ENCODE measurements at regions not wholly inside any gene's neighbourhood (a gene's known extent, or its start where the extent isn't known, plus 50 kb on each side); places are given as distances from the start of the nearest gene placed in this dataset.
"Not testable (repeated sequence)": the region's sequence is repeated elsewhere in the genome, so short reads cannot be mapped to it uniquely, and the experiment has no call there.

DNA sequence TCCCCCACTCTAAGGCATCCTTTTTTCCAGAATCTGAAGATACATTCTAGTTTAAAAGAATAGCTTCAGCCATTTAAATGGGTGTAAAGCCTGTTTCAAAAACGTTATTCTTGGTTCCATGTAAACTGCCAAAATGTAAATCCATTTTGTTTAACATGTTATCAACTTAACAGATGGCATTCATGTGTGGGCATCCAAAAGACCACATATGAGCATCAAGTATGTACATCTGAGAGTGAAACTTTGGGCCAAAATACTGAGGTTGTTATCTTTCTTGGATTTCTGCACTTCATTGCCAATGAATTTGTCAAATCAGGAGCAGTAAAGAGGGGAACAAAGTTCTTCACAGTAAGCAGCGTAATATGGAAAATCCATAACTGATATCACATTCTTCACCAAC lies 395.4 kb downstream of the ZNF804A start:
- intact Hi-C loops (cut with DNase I): no loop called here
- DNase-seq (ENCODE audit: low spot score): no peak

DNA sequence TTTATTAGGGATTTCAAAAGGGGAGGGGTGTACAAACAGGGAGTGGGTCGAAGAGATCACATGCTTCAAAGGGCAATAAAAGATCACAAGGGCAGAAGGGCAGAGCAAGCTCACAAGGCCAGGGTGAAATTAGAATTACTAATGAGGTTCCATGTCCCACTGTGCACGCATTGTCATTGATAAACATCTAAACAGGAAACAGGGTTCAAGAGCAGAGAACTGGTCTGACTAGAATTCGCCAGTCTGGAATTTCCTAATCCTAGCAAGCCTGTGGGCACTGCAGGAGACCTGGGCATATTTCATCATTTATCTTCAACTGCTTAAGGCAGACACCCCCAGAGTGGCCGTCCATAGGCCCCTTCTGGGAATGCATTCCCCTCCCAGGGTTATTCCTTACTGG lies 408.2 kb downstream of the ZNF804A start:
- intact Hi-C loops (cut with DNase I): no loop called here
- DNase-seq (ENCODE audit: low spot score): no peak

DNA sequence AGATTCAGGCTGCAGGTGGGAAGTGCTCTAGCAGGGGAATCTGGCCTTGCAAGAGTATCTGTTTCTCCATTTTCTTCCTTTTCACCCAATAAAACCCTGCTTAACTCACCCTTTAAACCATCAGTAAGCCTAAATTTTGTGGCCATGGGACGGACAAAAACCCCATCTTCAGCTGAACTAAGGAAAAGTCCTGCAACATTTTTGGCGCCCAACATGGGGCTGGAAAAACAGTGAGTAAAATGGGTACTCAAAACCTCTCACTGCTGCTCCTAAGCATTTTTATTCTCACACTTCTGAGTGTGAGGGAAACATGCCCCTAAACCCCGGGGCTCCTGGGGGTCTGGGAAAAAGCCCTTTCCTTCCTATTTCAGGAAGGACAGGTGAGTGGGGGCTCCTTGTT lies 414.3 kb downstream of the ZNF804A start:
- no peak for DNase-seq (ENCODE audit: low spot score)
- intact Hi-C loops (cut with DNase I): no loop called here

DNA sequence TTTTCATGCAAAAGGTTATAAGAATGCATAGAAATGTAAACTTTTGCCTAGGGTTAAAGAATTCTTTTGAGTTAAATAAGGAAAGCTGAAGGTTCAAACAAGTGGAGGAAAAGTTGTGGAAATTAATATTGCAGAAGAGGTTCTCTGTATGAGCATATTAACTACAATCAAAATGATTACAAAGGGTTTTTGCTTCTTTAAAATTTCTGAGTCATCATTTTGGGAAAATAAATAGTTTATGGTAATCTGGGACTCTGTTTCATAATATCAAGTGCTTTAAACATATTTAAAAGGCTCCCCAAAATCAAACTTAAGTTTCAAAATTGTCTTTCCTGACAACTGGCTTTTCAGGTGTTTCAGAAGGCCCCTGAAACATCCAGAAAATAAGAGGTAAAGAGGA lies 415.7 kb downstream of the ZNF804A start:
- no peak for DNase-seq (ENCODE audit: low spot score)
- intact Hi-C loops (cut with DNase I): no loop called here

DNA sequence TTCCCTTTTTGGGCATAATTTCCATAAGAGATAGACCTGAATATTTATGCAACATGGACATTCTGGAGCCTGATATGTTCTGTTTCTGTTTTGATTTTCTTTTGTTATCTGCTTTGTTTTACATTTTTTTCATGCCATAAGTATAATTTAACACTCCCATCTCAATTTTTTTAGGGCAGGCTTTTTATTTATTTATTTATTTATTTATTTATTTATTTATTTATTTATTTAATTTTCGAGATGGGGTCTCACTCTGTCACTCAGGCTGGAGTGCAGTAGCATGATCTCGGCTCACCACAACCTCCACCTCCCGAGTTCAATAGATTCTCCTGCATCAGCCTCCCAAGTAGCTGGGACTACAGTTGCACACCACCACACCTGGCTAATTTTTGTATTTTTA lies 427.6 kb downstream of the ZNF804A start:
- DNase-seq (ENCODE audit: low spot score); intact Hi-C loops (cut with DNase I): not testable (repeated sequence)

DNA sequence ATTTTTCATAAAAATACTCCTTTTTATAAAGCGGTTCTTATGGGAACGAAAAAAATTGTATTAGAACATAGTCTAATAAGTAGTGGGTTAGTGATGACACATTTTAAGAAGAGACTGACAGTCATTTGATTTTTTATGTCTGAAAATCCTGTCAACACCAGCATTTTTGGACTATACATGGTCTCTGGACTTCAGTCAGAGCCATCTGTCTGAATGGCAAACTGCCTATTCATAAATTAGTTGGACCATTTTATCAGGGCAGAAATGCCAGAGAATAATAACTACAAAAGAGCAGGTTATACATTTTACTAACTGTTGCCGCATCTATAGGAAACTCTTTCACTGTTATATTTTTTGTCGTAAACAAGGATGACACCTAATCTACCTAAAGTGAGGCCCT lies 437.6 kb downstream of the ZNF804A start:
- no peak for DNase-seq (ENCODE audit: low spot score)
- intact Hi-C loops (cut with DNase I): no loop called here

DNA sequence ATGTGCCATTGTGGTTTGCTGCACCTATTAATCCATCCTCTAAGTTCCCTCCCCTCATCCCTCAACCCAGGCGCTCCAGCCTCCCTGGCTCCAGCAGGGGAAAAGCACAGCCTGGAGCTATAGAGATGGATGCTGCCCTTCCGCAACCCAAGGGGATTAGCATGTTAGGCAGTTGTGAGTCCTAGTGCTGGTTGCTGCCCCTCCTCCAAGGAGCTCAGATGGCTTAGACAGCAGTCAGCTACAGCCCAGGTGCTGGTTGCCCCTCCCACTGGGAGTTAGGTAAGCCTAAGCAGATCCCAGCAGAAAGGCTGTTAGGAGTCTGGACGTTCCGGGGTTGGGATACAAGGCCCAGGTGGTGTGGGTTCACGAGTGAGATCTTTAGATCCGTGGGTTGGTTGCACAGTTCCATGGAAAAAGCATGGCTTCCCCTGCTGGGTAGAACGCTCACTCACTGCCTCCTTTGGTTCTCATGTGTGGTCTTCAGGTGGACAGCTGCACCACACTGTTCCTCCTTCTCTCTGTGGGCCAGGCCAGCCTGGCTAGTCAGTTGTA lies 446.1 kb downstream of the ZNF804A start:
- intact Hi-C loops (cut with DNase I): no loop called here
- DNase-seq (ENCODE audit: low spot score): no peak

DNA sequence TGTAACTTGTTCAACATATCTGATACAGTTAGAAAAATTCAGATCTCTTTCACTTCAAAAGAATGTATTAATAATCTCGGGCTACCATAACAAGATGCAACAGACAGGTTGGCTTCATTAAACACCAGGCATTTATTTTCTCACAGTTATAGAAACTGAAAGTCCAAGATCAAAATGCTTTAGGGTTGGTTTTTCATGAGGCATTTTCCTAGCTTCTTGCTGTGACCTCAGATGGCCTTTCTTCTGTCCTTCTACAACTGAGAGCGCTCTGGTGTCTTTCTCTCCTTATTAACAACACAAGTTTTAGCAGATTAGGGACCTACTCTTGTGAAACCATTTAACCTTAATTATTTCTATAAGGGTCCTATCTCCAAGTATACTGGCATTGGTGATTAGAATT lies 452.5 kb downstream of the ZNF804A start:
- DNase-seq (ENCODE audit: low spot score): no peak
- intact Hi-C loops (cut with DNase I): no loop called here

DNA sequence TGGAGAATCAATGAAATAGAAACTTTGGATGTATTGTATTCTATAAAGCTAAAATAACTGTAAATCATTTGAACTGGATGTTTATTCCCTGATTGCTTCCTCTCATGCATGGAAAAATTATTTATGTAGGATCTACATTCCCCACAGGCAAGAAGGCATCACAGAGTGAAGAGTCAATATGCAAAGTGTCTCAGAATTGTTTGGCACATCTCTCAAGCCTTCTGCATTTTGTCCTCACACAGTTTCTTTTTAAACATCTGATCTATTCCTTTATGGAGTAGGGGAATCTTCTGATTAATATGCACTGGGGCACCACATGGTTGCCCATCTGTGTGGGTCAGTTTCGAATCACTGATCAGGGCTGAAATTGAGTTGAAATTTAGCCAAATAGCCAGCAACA lies 465.4 kb downstream of the ZNF804A start:
- intact Hi-C loops (cut with DNase I): no loop called here
- DNase-seq (ENCODE audit: low spot score): no peak

DNA sequence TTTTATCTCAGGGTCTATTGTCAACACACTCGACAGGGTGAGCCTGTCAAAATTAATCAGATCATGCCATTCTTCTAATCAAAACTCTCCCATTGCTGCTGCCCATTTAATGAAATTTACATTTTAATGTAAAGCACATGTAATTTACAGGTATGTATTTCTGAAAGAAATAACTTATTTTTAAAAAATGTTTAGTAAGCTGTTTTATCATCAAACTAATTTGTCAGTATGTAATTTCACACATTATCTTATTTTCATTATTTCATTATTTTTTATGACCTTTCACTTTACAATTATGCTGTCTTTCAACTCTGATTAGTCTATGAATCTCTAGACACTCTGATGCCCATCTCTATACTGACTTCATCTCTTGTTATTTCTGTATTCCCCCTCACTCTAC lies 467.8 kb downstream of the ZNF804A start:
- no peak for DNase-seq (ENCODE audit: low spot score)
- intact Hi-C loops (cut with DNase I): no loop called here

DNA sequence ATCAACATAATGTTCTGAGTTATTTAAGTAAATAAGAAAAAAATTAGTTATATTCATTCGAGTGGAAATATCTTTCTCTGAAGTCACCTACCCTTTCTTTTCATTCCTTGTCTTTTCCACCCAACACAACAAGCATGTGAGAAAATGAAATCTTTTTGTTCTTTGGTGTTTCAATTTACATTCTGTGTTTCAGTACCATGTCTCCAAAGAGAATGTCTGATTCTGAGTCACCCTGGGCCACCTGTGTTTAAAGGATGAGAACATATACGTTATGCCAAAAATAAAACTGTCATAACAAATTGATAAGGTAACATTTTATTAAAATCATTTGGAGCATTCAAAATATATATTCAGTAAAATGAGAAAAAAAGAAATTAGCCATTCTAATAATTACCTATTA lies 470.8 kb downstream of the ZNF804A start:
- intact Hi-C loops (cut with DNase I): no loop called here
- no peak for DNase-seq (ENCODE audit: low spot score)

DNA sequence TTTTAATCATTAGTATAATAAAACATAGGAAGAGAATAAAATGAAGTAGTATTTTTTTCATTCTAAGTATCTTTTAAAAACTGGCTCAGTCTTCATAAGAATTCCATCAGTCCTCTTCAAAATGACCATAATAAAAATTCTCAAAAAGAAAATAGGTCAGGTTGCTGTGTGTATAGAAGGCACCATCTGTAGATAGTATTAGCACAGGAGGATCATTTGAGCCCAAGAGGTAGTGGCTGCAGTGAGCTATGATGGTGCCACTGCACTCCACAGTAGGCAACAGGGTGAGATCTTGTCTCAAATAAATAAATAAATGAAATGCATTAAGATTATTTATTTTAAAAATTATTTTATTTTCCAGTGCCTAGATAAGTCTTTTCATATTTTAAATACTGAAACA lies 475.8 kb downstream of the ZNF804A start:
- no peak for DNase-seq (ENCODE audit: low spot score)
- intact Hi-C loops (cut with DNase I): no loop called here

DNA sequence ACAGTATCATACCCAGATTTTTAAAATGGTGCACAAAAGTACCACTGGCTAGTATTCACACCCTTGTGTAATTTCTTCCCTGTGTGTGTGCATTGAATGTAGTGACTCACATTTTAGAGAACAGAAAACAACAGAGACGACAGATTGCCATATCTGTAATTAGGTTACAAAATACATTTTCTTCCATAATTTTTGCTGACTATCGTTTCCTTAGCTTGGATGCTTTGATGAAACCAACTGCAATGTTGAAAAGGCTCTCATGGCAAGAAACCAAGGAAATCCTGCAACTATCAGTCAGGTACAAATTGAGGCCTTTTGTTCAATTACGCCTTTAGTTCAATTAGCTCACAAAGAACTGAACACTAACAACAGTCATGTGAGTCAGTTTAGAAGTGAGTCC lies 484.4 kb downstream of the ZNF804A start:
- intact Hi-C loops (cut with DNase I): no loop called here
- no peak for DNase-seq (ENCODE audit: low spot score)

DNA sequence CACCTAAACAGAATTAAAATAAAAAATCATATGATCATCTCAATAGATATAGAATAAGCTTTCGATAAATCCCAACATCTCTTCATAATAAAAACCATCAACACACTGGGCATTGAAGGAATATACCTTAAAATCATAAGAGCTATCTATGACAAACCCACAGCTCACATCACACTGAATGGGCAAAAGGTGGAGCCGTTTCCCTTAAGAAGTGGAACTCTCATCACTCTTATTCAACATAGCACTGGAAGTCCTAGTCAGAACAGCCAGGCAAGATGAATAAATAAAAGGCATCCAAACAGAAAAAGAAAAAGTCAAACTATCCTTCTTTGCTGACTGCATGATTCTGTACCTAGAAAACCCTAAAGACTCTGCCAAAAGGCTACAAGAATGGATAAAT lies 510.3 kb downstream of the ZNF804A start:
- intact Hi-C loops (cut with DNase I): no loop called here
- DNase-seq (ENCODE audit: low spot score): no peak

DNA sequence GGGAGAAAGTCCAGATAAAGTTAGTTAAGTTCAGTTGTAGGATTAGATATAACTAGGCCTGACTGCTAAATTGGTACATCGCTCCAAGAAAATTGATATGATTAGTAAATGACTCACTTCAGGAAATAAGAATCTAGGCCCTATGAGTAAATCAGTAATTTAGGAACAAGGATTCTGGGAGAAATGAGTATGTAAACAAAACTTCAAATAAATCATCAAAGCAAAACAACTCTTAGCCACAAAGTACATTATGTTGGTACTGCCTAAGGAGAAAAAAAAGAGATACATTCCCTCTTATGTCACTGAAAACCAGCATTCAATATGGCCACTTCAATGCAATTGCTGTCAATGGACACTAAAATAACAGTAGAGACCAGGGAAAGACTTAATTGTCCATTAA lies 529.1 kb downstream of the ZNF804A start:
- intact Hi-C loops (cut with DNase I): no loop called here
- DNase-seq (ENCODE audit: low spot score): no peak

DNA sequence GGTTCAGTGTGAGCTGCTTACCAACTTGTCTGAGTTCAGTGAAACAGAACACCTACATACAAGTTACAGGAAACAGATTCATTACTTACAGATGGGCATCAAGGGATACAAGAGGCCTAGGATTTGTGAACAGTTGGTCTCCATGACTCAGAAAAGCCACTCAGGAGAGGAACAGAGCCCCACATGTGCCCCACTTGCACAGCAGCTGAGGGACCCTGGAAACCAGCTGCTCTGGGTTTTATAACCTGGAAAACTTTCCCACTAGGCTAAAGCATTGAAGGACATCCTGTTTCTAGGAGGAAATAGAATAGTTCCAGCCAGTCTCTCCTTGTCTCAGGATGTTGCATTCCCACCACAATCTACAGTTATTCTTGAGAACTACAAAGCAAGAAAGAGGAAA lies 530.0 kb downstream of the ZNF804A start:
- intact Hi-C loops (cut with DNase I): no loop called here
- DNase-seq (ENCODE audit: low spot score): no peak

DNA sequence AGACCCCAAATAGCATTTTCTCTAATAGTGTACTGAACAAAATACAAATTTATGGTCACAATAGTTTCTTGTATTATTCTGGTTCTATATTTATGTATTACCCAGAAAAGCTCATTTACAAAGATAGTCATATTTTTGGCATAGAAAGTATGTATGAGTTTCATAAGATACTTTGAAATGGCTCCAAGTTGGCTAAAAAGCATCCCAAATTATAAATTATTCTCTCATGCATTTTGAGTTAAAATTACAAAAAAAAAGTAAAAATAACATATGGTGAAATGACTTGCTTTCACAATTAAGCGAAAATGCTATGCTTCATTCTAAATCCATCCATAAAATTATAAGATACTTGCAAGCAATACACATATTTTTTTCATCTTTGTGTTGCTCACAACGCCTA lies 530.7 kb downstream of the ZNF804A start:
- no peak for DNase-seq (ENCODE audit: low spot score)
- intact Hi-C loops (cut with DNase I): no loop called here

DNA sequence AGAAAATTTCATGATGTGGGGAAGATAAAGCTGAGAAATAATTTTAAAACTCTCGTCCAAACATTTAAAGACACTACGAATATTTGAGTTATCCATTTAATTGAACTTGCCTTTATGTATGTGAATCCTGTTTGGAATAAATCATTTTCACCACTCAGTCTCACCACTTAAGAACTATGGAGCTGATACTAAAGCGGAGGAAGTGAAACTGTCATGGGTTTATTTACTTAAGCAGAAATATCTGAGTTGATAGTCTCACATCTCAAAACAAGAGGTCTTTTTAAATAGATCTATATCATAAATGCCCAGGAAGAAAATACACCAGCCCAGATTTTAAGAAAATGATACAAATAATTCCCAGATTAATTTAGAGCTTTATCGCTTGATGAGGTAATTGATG lies 532.4 kb downstream of the ZNF804A start:
- intact Hi-C loops (cut with DNase I): no loop called here
- no peak for DNase-seq (ENCODE audit: low spot score)

DNA sequence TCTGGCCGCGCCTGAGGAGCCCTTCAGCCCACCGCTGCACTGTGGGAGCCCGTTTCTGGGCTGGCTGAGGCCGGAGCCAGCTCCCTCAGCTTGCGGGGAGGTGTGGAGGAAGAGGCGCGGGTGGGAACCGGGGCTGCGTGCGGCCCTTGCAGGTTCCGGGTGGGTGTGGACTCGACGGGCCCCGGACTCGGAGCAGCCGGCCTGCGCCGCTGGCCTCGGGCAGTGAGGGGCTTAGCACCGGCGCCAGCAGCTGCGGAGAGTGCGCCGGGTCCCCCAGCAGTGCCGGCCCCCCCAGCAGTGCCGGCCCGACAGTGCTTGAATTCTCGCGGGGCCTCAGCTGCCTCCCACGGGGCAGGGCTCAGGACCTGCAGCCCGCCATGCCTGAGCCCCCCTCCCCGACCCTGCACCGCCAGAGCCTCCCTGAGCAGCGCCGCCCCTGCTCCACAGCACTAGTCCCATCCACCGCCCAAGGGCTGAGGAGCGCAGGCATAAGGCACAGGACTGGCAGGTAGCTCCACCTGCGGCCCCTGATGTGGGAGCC lies 534.2 kb downstream of the ZNF804A start:
- intact Hi-C loops (cut with DNase I): no loop called here

DNA sequence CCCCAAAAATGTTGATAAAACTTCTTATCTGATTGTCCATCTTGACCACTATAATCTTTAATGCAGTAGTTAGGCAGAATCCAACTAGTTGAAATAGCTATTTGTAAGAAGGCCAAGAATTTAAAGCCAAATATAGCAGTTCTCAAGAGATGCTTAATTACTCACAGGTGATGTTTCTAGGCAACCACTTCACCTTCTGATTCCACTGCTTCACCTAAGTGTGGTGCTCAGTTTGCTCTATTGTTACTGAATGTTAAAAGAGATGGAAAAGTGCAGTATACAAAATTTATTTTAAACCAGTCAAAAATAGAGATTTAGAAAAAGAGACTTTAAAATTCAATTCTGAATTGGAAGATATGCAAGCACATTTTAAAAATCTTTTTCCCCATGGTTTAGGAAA lies 539.4 kb downstream of the ZNF804A start:
- no peak for DNase-seq (ENCODE audit: low spot score)
- intact Hi-C loops (cut with DNase I): no loop called here

More for the DNA sequence above, 534.2 kb downstream of the ZNF804A start:
- no peak for DNase-seq (ENCODE audit: low spot score)

DNA sequence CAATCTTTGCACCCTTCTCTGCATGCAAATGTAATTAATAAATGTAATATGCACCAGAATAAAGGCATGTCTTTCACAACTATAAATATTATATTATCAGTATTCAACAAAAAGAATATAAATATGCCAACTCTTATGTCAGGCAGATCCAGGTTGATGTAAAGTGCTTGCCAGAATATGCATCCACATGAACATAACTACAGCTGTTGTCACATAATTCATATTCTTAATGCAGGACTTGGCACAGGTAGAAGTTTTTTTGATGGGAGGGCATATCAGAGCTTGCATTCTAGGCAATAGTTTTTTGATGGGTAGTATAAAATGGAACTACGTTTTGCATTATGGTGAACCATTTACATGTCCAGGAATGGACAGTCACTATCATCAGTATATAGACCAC lies 544.3 kb downstream of the ZNF804A start:
- intact Hi-C loops (cut with DNase I): no loop called here
- no peak for DNase-seq (ENCODE audit: low spot score)

DNA sequence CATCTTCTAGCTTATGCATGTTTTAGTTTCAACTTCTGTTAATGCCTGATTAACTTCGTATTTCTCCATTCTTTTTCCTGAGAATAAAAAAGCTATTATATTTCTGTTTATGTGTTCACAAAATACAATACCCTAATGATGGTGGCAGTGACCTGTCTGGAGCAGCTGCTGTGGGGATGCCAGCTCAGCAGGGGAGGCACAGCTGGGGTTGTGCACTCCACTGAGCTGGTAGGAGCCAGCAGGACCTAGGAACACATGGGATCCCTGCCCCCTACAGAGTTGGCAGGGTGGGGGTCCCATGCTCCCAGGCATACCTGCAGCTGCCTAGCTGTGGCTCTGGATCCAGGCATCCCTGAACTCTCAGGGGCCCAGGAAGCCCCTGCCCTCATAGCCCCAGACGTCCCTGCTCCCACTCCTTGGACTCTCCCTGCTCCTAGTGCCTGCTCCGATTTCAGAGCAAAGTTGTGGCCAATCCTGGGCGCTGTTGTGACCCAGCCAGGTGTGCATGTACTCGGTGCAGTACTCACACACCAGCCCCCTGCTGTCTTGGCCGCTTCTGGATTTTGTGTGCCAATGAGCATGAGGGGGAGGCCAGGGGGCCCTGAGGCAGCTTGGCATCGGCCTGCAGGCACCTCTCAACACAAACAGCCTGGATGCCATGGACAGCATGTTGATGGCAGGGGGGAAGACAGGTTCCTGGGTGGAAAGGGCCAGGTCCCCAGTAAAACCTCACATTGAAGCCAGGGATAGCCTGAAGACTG lies 546.0 kb downstream of the ZNF804A start:
- intact Hi-C loops (cut with DNase I): no loop called here
- no peak for DNase-seq (ENCODE audit: low spot score)

All from cardiac septum (tissue), 1 donor.